ENCODE measurements at regions not wholly inside any gene's neighbourhood (a gene's known extent, or its start where the extent isn't known, plus 50 kb on each side); places are given as distances from the start of the nearest gene placed in this dataset.

DNA sequence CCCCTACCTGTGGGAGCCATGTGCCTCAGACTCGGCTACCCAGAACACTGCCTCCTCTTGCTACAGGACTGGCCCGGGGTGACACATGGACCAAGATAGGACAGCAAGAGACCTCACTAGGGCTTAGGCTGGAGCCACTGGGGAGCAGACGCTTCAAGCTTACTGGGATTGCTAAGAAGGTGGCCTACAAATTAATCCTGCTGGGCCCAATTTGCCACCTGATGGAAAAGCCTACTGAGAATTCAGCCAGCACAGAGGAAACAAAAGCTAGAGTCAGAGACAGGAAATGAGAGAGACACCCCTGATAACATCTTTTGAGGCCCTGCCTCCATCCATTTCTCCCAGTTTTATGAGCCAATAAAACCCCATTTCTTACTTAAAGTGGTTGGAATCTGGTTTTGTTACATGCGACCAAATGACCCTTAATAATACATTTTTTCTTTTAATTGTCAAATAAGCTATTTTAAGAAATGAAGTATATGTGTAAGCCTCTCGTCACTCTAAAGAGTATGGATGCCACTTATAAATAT, 282.1 kb downstream of the CXCL12 start:
- H2AFZ ChIP-seq (ENCODE audit: low read length), result no peak overlapping the region
- H2BK15ac ChIP-seq (ENCODE audit: low read length), result no peak overlapping the region
- peaks cover 0 to 5% (median 1%) of the 10 kb centered on the region in 4 experiments; a peak in 2 of 7 replicates for H3K4me1 ChIP-seq (replicated peaks in 1 of 4; ENCODE audit: control insufficient read depth in 3 of 4, insufficient read depth in 4 of 4, low read length in 3 of 4)
- no peak overlapping the region for H3K27ac ChIP-seq (ENCODE audit: low read depth, low read length)
- no peaks in the 10 kb centered on the region for H3K79me2 ChIP-seq (ENCODE audit: control insufficient read depth in 1 of 2, insufficient read depth in 2 of 2, low read length in 2 of 2)
- no peak overlapping the region for H3K4me2 ChIP-seq (ENCODE audit: insufficient read depth in 1 of 2, low read depth in 2 of 2, low read length in 2 of 2)
- FAIRE-seq (no peak), DNase-seq (ENCODE audit: low read depth in 1 of 2, low spot score in 2 of 2) (no peak)
- H2BK5ac ChIP-seq (ENCODE audit: low read depth, low read length), result no peak overlapping the region
- no peaks in the 10 kb centered on the region for H4K20me1 ChIP-seq (replicated peaks in 1 of 2; ENCODE audit: control insufficient read depth in 1 of 2, insufficient read depth in 2 of 2, low read length in 2 of 2)
- no peak overlapping the region for H3K9ac ChIP-seq (replicated peaks in 1 of 4; ENCODE audit: extremely low read depth in 1 of 4, low read depth in 3 of 4, low read length in 3 of 4)
- no peak overlapping the region for H4K8ac ChIP-seq (ENCODE audit: extremely low read depth, insufficient read depth, low read length)
- CTCF ChIA-PET (ENCODE audit: partially characterized antibody), result interaction anchor here (0.7 to 1.1 kb wide), 3 partner anchors 12 to 48 kb away, joined by 3 read pairs; no protein-coding TSS in a partner anchor
- H3K79me1 ChIP-seq (ENCODE audit: low read depth, low read length), result no peaks in the 10 kb centered on the region
- no peak overlapping the region for H3K18ac ChIP-seq (ENCODE audit: extremely low read depth, low read length)
- H4K91ac ChIP-seq (replicated peaks; ENCODE audit: insufficient read length, low read length), result no peak overlapping the region
- no peak overlapping the region for H3K14ac ChIP-seq (ENCODE audit: insufficient read length)
- H2BK120ac ChIP-seq (replicated peaks; ENCODE audit: low read depth, low read length), result no peak overlapping the region
- H3K23me2 ChIP-seq (ENCODE audit: low read depth, low read length), result no peaks in the 10 kb centered on the region
- no peak overlapping the region for H2BK12ac ChIP-seq (ENCODE audit: low read depth, low read length)
- H3K23ac ChIP-seq (ENCODE audit: insufficient read length), result no peak overlapping the region
- H2BK20ac ChIP-seq (ENCODE audit: low read length), result no peak overlapping the region
- H3K4ac ChIP-seq (replicated peaks; ENCODE audit: insufficient read length, low read depth, low read length), result no peak overlapping the region
- POLR2A ChIA-PET (ENCODE audit: partially characterized antibody), result no interaction called here
- H3K56ac ChIP-seq (replicated peaks; ENCODE audit: insufficient read length, low read depth, low read length), result no peak overlapping the region
- H3K9me3 ChIP-seq (ENCODE audit: insufficient read depth in 2 of 2, low read depth in 1 of 2, low read length in 1 of 2), result no peaks in the 10 kb centered on the region; a peak in 1 of 4 replicates
- TF ChIP-seq CHD2 (IDR thresholded peaks at IDR 0.05; ENCODE audit: low read length) (no peak), SP1 (IDR thresholded peaks at IDR 0.05; ENCODE audit: low read depth, low read length) (no peak), CTBP2 (IDR thresholded peaks at IDR 0.05; ENCODE audit: borderline replicate concordance, insufficient read depth, insufficient read length, low read length) (no peak), EP300 (IDR thresholded peaks at IDR 0.05; ENCODE audit: borderline replicate concordance in 1 of 2, low read depth in 2 of 2, low read length in 2 of 2) (no peak), RXRA (IDR thresholded peaks at IDR 0.05; ENCODE audit: insufficient read depth, low read depth, low read length) (no peak), JUND (IDR thresholded peaks at IDR 0.05; ENCODE audit: low read length) (no peak), SIRT6 (IDR thresholded peaks at IDR 0.05; ENCODE audit: low read length) (no peak), CBX8 (IDR thresholded peaks at IDR 0.05; ENCODE audit: borderline replicate concordance, low read depth, low read length) (no peak), MAFK (IDR thresholded peaks at IDR 0.05; ENCODE audit: low read depth, low read length) (no peak), POLR2AphosphoS5 (IDR thresholded peaks at IDR 0.05; ENCODE audit: low read depth, low read length) (no peak), KDM5A (IDR thresholded peaks at IDR 0.05; ENCODE audit: low read length) (no peak)
- TF ChIP-seq, protein P1, sequence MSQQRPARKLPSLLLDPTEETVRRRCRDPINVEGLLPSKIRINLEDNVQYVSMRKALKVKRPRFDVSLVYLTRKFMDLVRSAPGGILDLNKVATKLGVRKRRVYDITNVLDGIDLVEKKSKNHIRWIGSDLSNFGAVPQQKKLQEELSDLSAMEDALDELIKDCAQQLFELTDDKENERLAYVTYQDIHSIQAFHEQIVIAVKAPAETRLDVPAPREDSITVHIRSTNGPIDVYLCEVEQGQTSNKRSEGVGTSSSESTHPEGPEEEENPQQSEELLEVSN (IDR thresholded peaks at IDR 0.05), result no peak
- no peaks in the 10 kb centered on the region for H3K36me3 ChIP-seq (ENCODE audit: control insufficient read depth in 2 of 4, insufficient read depth in 4 of 4, low read length in 3 of 4)
- no peak overlapping the region for H4K5ac ChIP-seq (ENCODE audit: insufficient read length, low read depth, low read length)
- H3K4me3 ChIP-seq (ENCODE audit: extremely low read depth in 1 of 4, insufficient read depth in 2 of 4, low read depth in 3 of 4, low read length in 4 of 4), result no peak overlapping the region
- WGBS, 2 experiments (ENCODE audit: extremely low coverage in 1 of 2, insufficient coverage in 1 of 2, insufficient read length in 1 of 2, insufficient replicate concordance in 2 of 2, low coverage in 1 of 2, low lambda C conversion rate in 2 of 2, missing lambda C conversion rate in 1 of 2), result 81% methylated on average over 5 of the region's 5 CpGs; no CpG with 5 or more reads in 1 of the 2 experiments
- H3K27me3 ChIP-seq (replicated peaks in 1 of 4; ENCODE audit: control insufficient read depth in 3 of 4, extremely low read depth in 1 of 4, insufficient read depth in 3 of 4, low read length in 3 of 4), result no peaks in the 10 kb centered on the region
- H2AK5ac ChIP-seq (ENCODE audit: low read depth, low read length), result no peak overlapping the region

Data from H1 (cell line).